Caco-2 (cell line): ENCODE measurements at regions not wholly inside any gene's neighbourhood (a gene's known extent, or its start where the extent isn't known, plus 50 kb on each side); places are given as distances from the start of the nearest gene placed in this dataset.

Experiments used
- BruUV-seq: library from RNA; stranded (reverse); fragments of 400-500 nt; replicated peaks from 2 replicates; lab custom pipeline; 2021; lab: Mats Ljungman, UMichigan
- CTCF ChIA-PET: fragments of 300-600 bp; sonication (Branson Sonifier 250); formaldehyde crosslinking; loops from one replicate; lab custom pipeline; 2022; ENCODE audit warnings: antibody characterized with exemption; lab: Charles Lee
- POLR2A ChIA-PET: fragments of 300-600 bp; sonication (Branson Sonifier 250); formaldehyde crosslinking; loops from one replicate; lab custom pipeline; 2022; ENCODE audit warnings: antibody characterized with exemption; lab: Charles Lee
- DNase-seq, 2 experiments: peaks; one replicate each; pipeline versions ENCODE4 v3.0.0 to v3.0.0-alpha.2; 2020 to 2022
- H3K27me3 ChIP-seq: replicated peaks from 2 replicates; pipeline ENCODE4 v1.6.0; 2011; ENCODE audit warnings: low read length; ENCODE audit not compliant: control insufficient read depth, insufficient read depth
- H3K36me3 ChIP-seq: 2 replicates; pipeline ENCODE4 v1.5.1; 2011; ENCODE audit warnings: low read length; ENCODE audit not compliant: control insufficient read depth, insufficient read depth
- H3K4me1 ChIP-seq: fragments of 250-450 bp; sonication (Bioruptor Pico); 2 replicates; pipeline ENCODE4 v1.5.1; 2020; ENCODE audit warnings: mild to moderate bottlenecking
- H3K4me3 ChIP-seq: 2 replicates; pipeline ENCODE4 v1.5.1; 2011; ENCODE audit warnings: low read depth, mild to moderate bottlenecking, control low read depth, low read length
- H3K9me3 ChIP-seq: fragments of 250-450 bp; sonication (Bioruptor Pico); 2 replicates; pipeline ENCODE4 v1.5.1; 2020; ENCODE audit warnings: mild to moderate bottlenecking, moderate library complexity
- H3K27ac Mint-ChIP-seq: one replicate; pipeline ENCODE4 v1.8.0; 2022; ENCODE audit warnings: mixed read lengths; ENCODE audit not compliant: unreplicated experiment
- H3K27me3 Mint-ChIP-seq: one replicate; pipeline ENCODE4 v1.8.0; 2022; ENCODE audit warnings: mixed read lengths; ENCODE audit not compliant: insufficient read depth, unreplicated experiment
- H3K36me3 Mint-ChIP-seq: one replicate; pipeline ENCODE4 v1.8.0; 2022; ENCODE audit warnings: mild to moderate bottlenecking, mixed read lengths; ENCODE audit not compliant: insufficient read depth, unreplicated experiment
- H3K4me1 Mint-ChIP-seq: one replicate; pipeline ENCODE4 v1.8.0; 2022; ENCODE audit warnings: low read depth, mixed read lengths; ENCODE audit not compliant: unreplicated experiment
- H3K4me3 Mint-ChIP-seq: one replicate; pipeline ENCODE4 v1.8.0; 2022; ENCODE audit warnings: mild to moderate bottlenecking, moderate library complexity, mixed read lengths; ENCODE audit not compliant: unreplicated experiment
- H3K9me3 Mint-ChIP-seq: one replicate; pipeline ENCODE4 v1.8.0; 2022; ENCODE audit warnings: mixed read lengths; ENCODE audit not compliant: unreplicated experiment
- CTCF ChIP-seq, 2 experiments: fragments of 200-600 bp in 1 of 2; IDR thresholded peaks; 1 replicate in 1 of 2; 2 replicates in 1 of 2; pipeline versions ENCODE4 v1.5.1 to v1.8.0; 2011 to 2022; ENCODE audit warnings: antibody characterized with exemption in 1 of 2, control low read depth in 1 of 2, inconsistent platforms in 1 of 2, low read depth in 1 of 2, low read length in 1 of 2, mild to moderate bottlenecking in 1 of 2, moderate library complexity in 1 of 2; ENCODE audit not compliant: insufficient read depth in 1 of 2, severe bottlenecking in 1 of 2, unreplicated experiment in 1 of 2
- intact Hi-C: fragments of 100-400 bp; cut with micrococcal nuclease; formaldehyde crosslinking; loops from one replicate; pipeline ENCODE4 v1.10.0; 2022; ENCODE audit not compliant: unreplicated experiment

DNA sequence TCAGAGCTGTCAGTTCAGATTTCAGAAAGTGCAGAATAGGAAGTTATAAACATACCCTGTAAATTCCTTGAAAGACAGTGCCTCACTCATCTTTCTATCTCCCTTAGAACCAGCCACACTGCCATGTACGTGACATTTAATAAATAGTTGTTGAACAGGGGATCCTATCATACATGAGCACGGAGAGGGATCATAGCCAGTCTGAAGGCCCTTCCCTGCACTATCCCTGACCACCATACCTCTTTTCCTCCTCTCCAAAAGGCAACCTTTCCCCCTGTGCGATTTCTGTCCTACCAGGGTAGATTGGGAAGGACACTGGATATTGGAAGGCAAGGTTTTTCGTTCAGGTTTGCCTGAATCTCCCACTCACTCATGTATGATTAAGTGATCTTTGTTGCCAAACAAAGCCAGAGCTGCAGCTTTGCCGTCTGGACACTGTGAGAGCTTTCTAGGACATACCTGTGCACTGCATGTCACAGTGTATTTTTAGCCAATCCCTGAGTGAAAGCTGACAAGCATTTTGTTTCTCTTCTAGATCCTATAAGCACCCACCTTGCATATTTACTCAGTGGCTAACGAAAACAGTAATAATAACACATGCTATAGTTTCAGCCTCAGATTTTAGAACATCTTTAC is 986.5 kb upstream of the WWC1 start:
- no peak for DNase-seq
- Mint-ChIP-seq H3K27ac (no peak overlapping the region), H3K9me3 (no peaks in the 10 kb centered on the region), H3K36me3 (no peaks in the 10 kb centered on the region), H3K4me1 (no peaks in the 10 kb centered on the region), H3K27me3 (peaks cover 18% of the 10 kb centered on the region), H3K4me3 (no peak overlapping the region)
- ChIA-PET CTCF (no interaction called here), POLR2A (no interaction called here)
- no TSS peak for BruUV-seq
- Histone ChIP-seq H3K36me3 (no peaks in the 10 kb centered on the region), H3K4me1 (no peaks in the 10 kb centered on the region), H3K4me3 (no peak overlapping the region), H3K9me3 (no peaks in the 10 kb centered on the region), H3K27me3 (no peaks in the 10 kb centered on the region; the same call in 1 of the 2 replicates)
- intact Hi-C loops, result no loop called here
- TF ChIP-seq CTCF (IDR thresholded peaks at IDR 0.05; ENCODE audit: insufficient read depth in 1 of 2, low read depth in 1 of 2, low read length in 1 of 2, severe bottlenecking in 1 of 2, unreplicated experiment in 1 of 2), result no peak

DNA sequence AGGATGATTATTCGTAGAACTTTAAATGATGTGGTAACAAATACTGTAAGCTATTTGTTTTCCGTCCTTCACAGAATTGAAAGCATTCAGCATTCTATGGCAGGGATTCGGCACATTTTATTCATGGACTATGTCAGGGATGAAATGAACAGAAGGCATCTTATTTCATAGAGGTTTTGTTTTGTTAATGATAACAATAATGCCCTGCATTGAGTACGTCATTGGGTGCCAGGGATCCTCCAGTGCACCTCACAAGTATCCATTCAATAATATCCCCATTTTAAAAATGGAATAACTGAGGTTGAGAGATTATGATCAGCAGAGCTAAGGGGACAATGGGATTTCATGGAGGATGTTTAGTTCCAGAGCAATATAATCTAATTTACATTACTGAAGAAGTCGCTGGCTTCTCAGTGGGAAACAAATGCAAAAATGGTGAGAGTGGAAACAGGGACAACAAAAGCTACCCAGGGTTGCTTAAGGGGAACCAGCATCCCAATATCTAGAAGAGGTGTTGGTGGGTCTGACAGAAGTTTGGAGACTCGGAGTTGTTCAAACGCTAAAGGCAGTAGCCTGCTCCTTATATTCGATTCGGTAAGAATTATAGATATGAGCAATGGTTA is 985.7 kb upstream of the WWC1 start:
- no TSS peak for BruUV-seq
- no peaks in the 10 kb centered on the region for H3K9me3 ChIP-seq
- H3K4me1 ChIP-seq, result no peaks in the 10 kb centered on the region
- peaks cover 17% of the 10 kb centered on the region for H3K27me3 Mint-ChIP-seq
- H3K4me3 ChIP-seq, result no peak overlapping the region
- no peaks in the 10 kb centered on the region for H3K4me1 Mint-ChIP-seq
- no peaks in the 10 kb centered on the region for H3K36me3 ChIP-seq
- POLR2A ChIA-PET, result no interaction called here
- H3K9me3 Mint-ChIP-seq, result no peaks in the 10 kb centered on the region
- no peak for TF ChIP-seq CTCF (IDR thresholded peaks at IDR 0.05; ENCODE audit: insufficient read depth in 1 of 2, low read depth in 1 of 2, low read length in 1 of 2, severe bottlenecking in 1 of 2, unreplicated experiment in 1 of 2)
- H3K27me3 ChIP-seq, result no peaks in the 10 kb centered on the region; the same call in 1 of the 2 replicates
- no peaks in the 10 kb centered on the region for H3K36me3 Mint-ChIP-seq
- CTCF ChIA-PET, result no interaction called here
- DNase-seq, result no peak
- no peak overlapping the region for H3K4me3 Mint-ChIP-seq
- intact Hi-C loops, result no loop called here
- H3K27ac Mint-ChIP-seq, result no peak overlapping the region

GRCh38 chr5:167307042-167307441 is 984.4 kb upstream of the WWC1 start:
- Histone ChIP-seq H3K9me3 (no peaks in the 10 kb centered on the region), H3K4me1 (no peaks in the 10 kb centered on the region), H3K36me3 (no peaks in the 10 kb centered on the region), H3K27me3 (no peaks in the 10 kb centered on the region; the same call in 1 of the 2 replicates), H3K4me3 (no peak overlapping the region)
- no peak for DNase-seq
- intact Hi-C loops, result no loop called here
- H3K4me3 Mint-ChIP-seq, result no peak overlapping the region
- H3K36me3 Mint-ChIP-seq, result no peaks in the 10 kb centered on the region
- H3K27ac Mint-ChIP-seq, result no peak overlapping the region
- no peaks in the 10 kb centered on the region for H3K9me3 Mint-ChIP-seq
- no TSS peak for BruUV-seq
- POLR2A ChIA-PET, result no interaction called here
- CTCF ChIA-PET, result no interaction called here
- peaks cover 14% of the 10 kb centered on the region for H3K27me3 Mint-ChIP-seq
- no peak for TF ChIP-seq CTCF (IDR thresholded peaks at IDR 0.05; ENCODE audit: insufficient read depth in 1 of 2, low read depth in 1 of 2, low read length in 1 of 2, severe bottlenecking in 1 of 2, unreplicated experiment in 1 of 2)
- no peaks in the 10 kb centered on the region for H3K4me1 Mint-ChIP-seq
